H1 (cell line): ENCODE measurements at regions not wholly inside any gene's neighbourhood (a gene's known extent, or its start where the extent isn't known, plus 50 kb on each side); places are given as distances from the start of the nearest gene placed in this dataset.

ENCODE experiments used
- CTCF ChIA-PET: fragments of 300-600 bp; sonication (Branson Sonifier 250); formaldehyde crosslinking; loops from one replicate; lab custom pipeline; 2021; ENCODE audit not compliant: partially characterized antibody; lab: Charles Lee
- POLR2A ChIA-PET: fragments of 300-600 bp; sonication (Branson Sonifier 250); formaldehyde crosslinking; loops from one replicate; lab custom pipeline; 2021; ENCODE audit warnings: inconsistent platforms; ENCODE audit not compliant: partially characterized antibody; lab: Charles Lee
- DNase-seq, 2 experiments: peaks; one replicate each; pipeline versions ENCODE4 v3.0.0 to v3.0.0-alpha.2; 2010 to 2022; ENCODE audit warnings: low spot score in 2 of 2, low read depth in 1 of 2, mixed read lengths in 1 of 2
- FAIRE-seq: peaks from 2 replicates; lab custom pipeline; 2011; peaks lifted over from hg19 to GRCh38; lab: Jason Lieb, UNC
- H2AFZ ChIP-seq: 2 replicates; pipeline ENCODE4 v1.8.1; 2012; ENCODE audit warnings: low read length, inconsistent platforms
- H2AK5ac ChIP-seq: 2 replicates; pipeline ENCODE4 v1.6.1; 2013; ENCODE audit warnings: low read depth, low read length
- H2BK120ac ChIP-seq: replicated peaks from 2 replicates; pipeline ENCODE3; 2013; ENCODE audit warnings: low read depth, low read length, inconsistent platforms
- H2BK12ac ChIP-seq: 2 replicates; pipeline ENCODE4 v1.6.1; 2013; ENCODE audit warnings: low read depth, low read length
- H2BK15ac ChIP-seq: 2 replicates; pipeline ENCODE4 v1.6.1; 2013; ENCODE audit warnings: low read length
- H2BK20ac ChIP-seq: 2 replicates; pipeline ENCODE4 v1.6.1; 2013; ENCODE audit warnings: low read length
- H2BK5ac ChIP-seq: 2 replicates; pipeline ENCODE4 v1.6.1; 2013; ENCODE audit warnings: low read depth, low read length
- H3K14ac ChIP-seq: 2 replicates; pipeline ENCODE4 v1.6.1; 2013; ENCODE audit warnings: inconsistent platforms; ENCODE audit not compliant: insufficient read length
- H3K18ac ChIP-seq: 2 replicates; pipeline ENCODE4 v1.6.1; 2013; ENCODE audit warnings: low read length; ENCODE audit errors: extremely low read depth
- H3K23ac ChIP-seq: 2 replicates; pipeline ENCODE4 v1.6.1; 2013; ENCODE audit warnings: inconsistent platforms; ENCODE audit not compliant: insufficient read length
- H3K23me2 ChIP-seq: 2 replicates; pipeline ENCODE4 v1.6.1; 2013; ENCODE audit warnings: low read depth, low read length
- H3K27ac ChIP-seq: 2 replicates; pipeline ENCODE4 v1.6.1; 2011; ENCODE audit warnings: low read depth, low read length, inconsistent platforms
- H3K27me3 ChIP-seq, 4 experiments: replicated peaks in 1 of 4; 1 replicate in 1 of 4; 2 replicates in 3 of 4; pipeline versions ENCODE4 v1.6.1 to v1.8.1; 2011 to 2013; ENCODE audit warnings: low read length in 3 of 4, mild to moderate bottlenecking in 3 of 4, inconsistent platforms in 2 of 4, mixed read lengths in 2 of 4, moderate library complexity in 1 of 4; ENCODE audit not compliant: control insufficient read depth in 3 of 4, insufficient read depth in 3 of 4; ENCODE audit errors: extremely low read depth in 1 of 4
- H3K36me3 ChIP-seq, 4 experiments: 2 replicates each; pipeline versions ENCODE4 v1.6.1 to v1.8.1; 2011 to 2013; ENCODE audit warnings: mild to moderate bottlenecking in 4 of 4, low read length in 3 of 4, moderate library complexity in 2 of 4, control low read depth in 1 of 4, inconsistent platforms in 1 of 4; ENCODE audit not compliant: insufficient read depth in 4 of 4, control insufficient read depth in 2 of 4
- H3K4ac ChIP-seq: replicated peaks from 2 replicates; pipeline ENCODE3; 2013; ENCODE audit warnings: low read length, low read depth, mixed read lengths, inconsistent platforms; ENCODE audit not compliant: insufficient read length
- H3K4me1 ChIP-seq, 4 experiments: replicated peaks in 1 of 4; 1 replicate in 1 of 4; 2 replicates in 3 of 4; pipeline versions ENCODE4 v1.6.1 to v1.8.1; 2011 to 2013; ENCODE audit warnings: low read length in 3 of 4, inconsistent platforms in 2 of 4, mixed read lengths in 1 of 4; ENCODE audit not compliant: insufficient read depth in 4 of 4, control insufficient read depth in 3 of 4
- H3K4me2 ChIP-seq, 2 experiments: 2 replicates each; pipeline versions ENCODE4 v1.6.1 to v1.8.1; 2011 to 2013; ENCODE audit warnings: low read depth in 2 of 2, low read length in 2 of 2, control low read depth in 1 of 2, inconsistent platforms in 1 of 2, mild to moderate bottlenecking in 1 of 2; ENCODE audit not compliant: insufficient read depth in 1 of 2
- H3K4me3 ChIP-seq, 4 experiments: fragments of 200-600, 300-600 bp in 1 of 4; sonication (generic), shearing (Covaris generic), sonication (Bioruptor Twin) in 1 of 4; 2 replicates each; pipeline versions ENCODE4 v1.5.1 to v1.8.1; 2011 to 2016; ENCODE audit warnings: low read length in 4 of 4, low read depth in 3 of 4, control low read depth in 2 of 4, inconsistent platforms in 2 of 4, mild to moderate bottlenecking in 2 of 4, mixed read lengths in 1 of 4, moderate library complexity in 1 of 4; ENCODE audit not compliant: insufficient read depth in 2 of 4; ENCODE audit errors: extremely low read depth in 1 of 4
- H3K56ac ChIP-seq: replicated peaks from 2 replicates; pipeline ENCODE3; 2013; ENCODE audit warnings: low read depth, mild to moderate bottlenecking, mixed read lengths, low read length, inconsistent platforms; ENCODE audit not compliant: insufficient read length
- H3K79me1 ChIP-seq: 2 replicates; pipeline ENCODE4 v1.6.1; 2013; ENCODE audit warnings: low read depth, low read length, control low read depth
- H3K79me2 ChIP-seq, 2 experiments: 2 replicates each; pipeline versions ENCODE4 v1.6.1 to v1.8.1; 2012 to 2013; ENCODE audit warnings: low read length in 2 of 2, mild to moderate bottlenecking in 2 of 2, inconsistent platforms in 1 of 2; ENCODE audit not compliant: insufficient read depth in 2 of 2, control insufficient read depth in 1 of 2
- H3K9ac ChIP-seq, 4 experiments: replicated peaks in 1 of 4; 1 replicate in 1 of 4; 2 replicates in 3 of 4; pipeline versions ENCODE4 v1.6.1 to v1.8.1; 2011 to 2013; ENCODE audit warnings: low read depth in 3 of 4, low read length in 3 of 4, control low read depth in 2 of 4, mild to moderate bottlenecking in 2 of 4, moderate library complexity in 2 of 4, inconsistent platforms in 1 of 4; ENCODE audit errors: extremely low read depth in 1 of 4
- H3K9me3 ChIP-seq, 2 experiments: 2 replicates each; pipeline versions ENCODE4 v1.6.1 to v1.8.1; 2012 to 2013; ENCODE audit warnings: mild to moderate bottlenecking in 2 of 2, moderate library complexity in 2 of 2, control low read depth in 1 of 2, inconsistent platforms in 1 of 2, low read depth in 1 of 2, low read length in 1 of 2, mixed read lengths in 1 of 2; ENCODE audit not compliant: insufficient read depth in 2 of 2
- H4K20me1 ChIP-seq, 2 experiments: replicated peaks in 1 of 2; 2 replicates each; pipeline versions ENCODE3 to v1.8.1; 2011 to 2013; ENCODE audit warnings: inconsistent platforms in 2 of 2, low read length in 2 of 2, mild to moderate bottlenecking in 1 of 2; ENCODE audit not compliant: insufficient read depth in 2 of 2, control insufficient read depth in 1 of 2
- H4K5ac ChIP-seq: 2 replicates; pipeline ENCODE4 v1.6.1; 2013; ENCODE audit warnings: low read length, low read depth, mixed read lengths, inconsistent platforms; ENCODE audit not compliant: insufficient read length
- H4K8ac ChIP-seq: 2 replicates; pipeline ENCODE4 v1.8.0; 2013; ENCODE audit warnings: mild to moderate bottlenecking, moderate library complexity, low read length, inconsistent platforms; ENCODE audit not compliant: insufficient read depth; ENCODE audit errors: extremely low read depth
- H4K91ac ChIP-seq: replicated peaks from 2 replicates; pipeline ENCODE3; 2013; ENCODE audit warnings: low read length, mixed read lengths, inconsistent platforms; ENCODE audit not compliant: insufficient read length
- CTBP2 ChIP-seq: IDR thresholded peaks from 2 replicates; pipeline ENCODE4 v1.7.0; 2011; ENCODE audit warnings: borderline replicate concordance, mild to moderate bottlenecking, moderate library complexity, mixed read lengths, low read length; ENCODE audit not compliant: insufficient read depth, insufficient read length
- HDAC2 ChIP-seq, 2 experiments: fragments of 300-600 bp in 1 of 2; sonication (generic) in 1 of 2; IDR thresholded peaks; 2 replicates each; pipeline ENCODE4 v1.6.1; 2011 to 2012; ENCODE audit warnings: low read depth in 2 of 2, low read length in 2 of 2, mild to moderate bottlenecking in 2 of 2, moderate library complexity in 2 of 2, borderline replicate concordance in 1 of 2, inconsistent platforms in 1 of 2
- MAX ChIP-seq: IDR thresholded peaks from 2 replicates; pipeline ENCODE4 v1.6.1; 2012; ENCODE audit warnings: inconsistent platforms
- RNF2 ChIP-seq: fragments of 200-900, 300-1000 bp; sonication (generic); IDR thresholded peaks from 2 replicates; pipeline ENCODE4 v1.7.1; 2016; ENCODE audit warnings: borderline replicate concordance, low read depth, mild to moderate bottlenecking, antibody characterized with exemption, low read length; ENCODE audit not compliant: poor library complexity, severe bottlenecking; ENCODE audit errors: missing control alignments
- SRF ChIP-seq: IDR thresholded peaks from 2 replicates; pipeline ENCODE4 v1.6.1; 2011; ENCODE audit warnings: mild to moderate bottlenecking, low read depth, low read length, moderate library complexity
- WGBS, 2 experiments: shearing (Covaris generic) in 1 of 2; methylation state at CpG; one replicate each; pipeline versions ENCODE4 v1.1.6 to v1.1.7; 2013 to 2015; ENCODE audit warnings: low lambda C conversion rate in 2 of 2, mixed read lengths in 2 of 2, inconsistent platforms in 1 of 2, low coverage in 1 of 2, missing lambda C conversion rate in 1 of 2; ENCODE audit not compliant: insufficient replicate concordance in 2 of 2, insufficient coverage in 1 of 2, insufficient read length in 1 of 2; ENCODE audit errors: extremely low coverage in 1 of 2, missing lambda C conversion rate in 1 of 2; 5-methylcytosine and 5-hydroxymethylcytosine counted together

GRCh38 chrX:128622296-128622695 is 570.1 kb upstream of the ACTRT1 start:
- Histone ChIP-seq H2BK20ac (no peak overlapping the region), H2BK120ac (no peak overlapping the region), H3K18ac (no peak overlapping the region), H3K4ac (no peak overlapping the region), H2BK15ac (no peak overlapping the region), H4K8ac (no peak overlapping the region)
- TF ChIP-seq CTBP2 (no peak), RNF2 (no peak), HDAC2 (IDR thresholded peaks at IDR 0.05; ENCODE audit: borderline replicate concordance in 1 of 2, low read depth in 2 of 2, low read length in 2 of 2) (no peak), MAX (no peak), SRF (no peak)
- TF ChIP-seq, all 59 proteins: peak for 0
- Histone ChIP-seq H3K23ac (no peak overlapping the region), H3K56ac (no peak overlapping the region), H3K14ac (no peak overlapping the region), H4K91ac (no peak overlapping the region), H3K27me3 (no peaks in the 10 kb centered on the region), H3K79me1 (no peaks in the 10 kb centered on the region), H2AK5ac (no peak overlapping the region), H3K9ac (no peak overlapping the region), H3K4me3 (no peak overlapping the region), H2BK5ac (no peak overlapping the region), H3K4me2 (no peak overlapping the region), H3K4me1 (no peaks in the 10 kb centered on the region), H3K79me2 (no peaks in the 10 kb centered on the region), H4K5ac (no peak overlapping the region), H2BK12ac (no peak overlapping the region), H3K27ac (no peak overlapping the region), H2AFZ (no peak overlapping the region), H3K23me2 (no peaks in the 10 kb centered on the region), H4K20me1 (no peaks in the 10 kb centered on the region), H3K36me3 (no peaks in the 10 kb centered on the region), H3K9me3 (peaks cover 0 to 4% of the 10 kb centered on the region in 2 experiments; a peak in 1 of 4 replicates)
- DNase-seq = no peak
- CTCF ChIA-PET = interaction anchor here (1.3 to 1.6 kb wide), 2 partner anchors 10 kb away, joined by 4 read pairs; no protein-coding TSS in a partner anchor
- 100% methylated on average over 2 of the region's 2 CpGs; no CpG with 5 or more reads in 1 of the 2 experiments for WGBS, 2 experiments
- FAIRE-seq = no peak
- POLR2A ChIA-PET = no interaction called here
